Neural progenitor cell (in vitro differentiated cells): ENCODE measurements at regions not wholly inside any gene's neighbourhood (a gene's known extent, or its start where the extent isn't known, plus 50 kb on each side); places are given as distances from the start of the nearest gene placed in this dataset.

Experiments used
- DNase-seq: peaks from one replicate; pipeline ENCODE4 v3.0.0-alpha.2; 2016; ENCODE audit warnings: low spot score
- H2AFZ ChIP-seq: fragments of 200-600 bp; sonication (generic); replicated peaks from 2 replicates; pipeline ENCODE4 v1.6.1; 2016; ENCODE audit warnings: antibody characterized with exemption
- H3F3A ChIP-seq: fragments of 200-600 bp; sonication (generic); 2 replicates; pipeline ENCODE4 v1.6.1; 2016; ENCODE audit warnings: antibody characterized with exemption, low read depth
- H3K27ac ChIP-seq: fragments of 200-600 bp; sonication (generic); 2 replicates; pipeline ENCODE4 v1.5.1; 2016; ENCODE audit warnings: mild to moderate bottlenecking
- H3K27me3 ChIP-seq: fragments of 200-600 bp; sonication (generic); 2 replicates; pipeline ENCODE4 v1.6.1; 2016; ENCODE audit warnings: mild to moderate bottlenecking, moderate library complexity
- H3K36me3 ChIP-seq: fragments of 200-600 bp; sonication (generic); 2 replicates; pipeline ENCODE4 v1.5.1; 2016
- H3K4me1 ChIP-seq: fragments of 200-600 bp; sonication (generic); 2 replicates; pipeline ENCODE4 v1.6.1; 2016; ENCODE audit warnings: mixed run types
- H3K4me2 ChIP-seq: fragments of 200-600 bp; sonication (generic); 2 replicates; pipeline ENCODE4 v1.6.1; 2016
- H3K4me3 ChIP-seq: fragments of 200-600 bp; sonication (generic); 2 replicates; pipeline ENCODE4 v1.5.1; 2016
- H3K79me2 ChIP-seq: fragments of 200-600 bp; sonication (generic); 2 replicates; pipeline ENCODE4 v1.6.1; 2016; ENCODE audit warnings: low read depth
- H3K9ac ChIP-seq: fragments of 200-600 bp; sonication (generic); 2 replicates; pipeline ENCODE4 v1.6.1; 2016
- H3K9me3 ChIP-seq: fragments of 200-600 bp; sonication (generic); 2 replicates; pipeline ENCODE4 v1.5.1; 2016; ENCODE audit warnings: low read depth
- H4K20me1 ChIP-seq: fragments of 200-600 bp; sonication (generic); 2 replicates; pipeline ENCODE4 v1.6.1; 2016; ENCODE audit warnings: low read depth
- H3K27ac Mint-ChIP-seq: 3 replicates; pipeline ENCODE4 v1.8.0; 2021; ENCODE audit warnings: mixed read lengths
- H3K27me3 Mint-ChIP-seq: 2 replicates; pipeline ENCODE4 v1.8.0; 2022; ENCODE audit warnings: low read depth, mild to moderate bottlenecking, inconsistent platforms, moderate library complexity, mixed read lengths; ENCODE audit not compliant: insufficient read depth
- H3K36me3 Mint-ChIP-seq: 3 replicates; pipeline ENCODE4 v1.8.0; 2021; ENCODE audit warnings: mixed read lengths
- H3K4me1 Mint-ChIP-seq: 3 replicates; pipeline ENCODE4 v1.8.0; 2021; ENCODE audit warnings: mixed read lengths
- H3K4me3 Mint-ChIP-seq: 3 replicates; pipeline ENCODE4 v1.8.0; 2021; ENCODE audit warnings: mild to moderate bottlenecking, moderate library complexity, mixed read lengths
- H3K9me3 Mint-ChIP-seq: 3 replicates; pipeline ENCODE4 v1.8.0; 2020; ENCODE audit warnings: mixed read lengths
- EZH2 ChIP-seq: fragments of 200-600 bp; sonication (generic); IDR thresholded peaks from 2 replicates; pipeline ENCODE4 v1.6.1; 2017; ENCODE audit warnings: antibody characterized with exemption, mild to moderate bottlenecking, moderate library complexity
- EZH2phosphoT487 ChIP-seq: fragments of 200-600 bp; sonication (generic); IDR thresholded peaks from 2 replicates; pipeline ENCODE4 v1.6.1; 2017; ENCODE audit warnings: antibody characterized with exemption
- TF ChIP-seq, protein P1 (sequence below): fragments of 200-600 bp; sonication (generic); IDR thresholded peaks from 2 replicates; pipeline ENCODE4 v1.5.1; 2017; ENCODE audit warnings: antibody characterized with exemption, mild to moderate bottlenecking

DNA sequence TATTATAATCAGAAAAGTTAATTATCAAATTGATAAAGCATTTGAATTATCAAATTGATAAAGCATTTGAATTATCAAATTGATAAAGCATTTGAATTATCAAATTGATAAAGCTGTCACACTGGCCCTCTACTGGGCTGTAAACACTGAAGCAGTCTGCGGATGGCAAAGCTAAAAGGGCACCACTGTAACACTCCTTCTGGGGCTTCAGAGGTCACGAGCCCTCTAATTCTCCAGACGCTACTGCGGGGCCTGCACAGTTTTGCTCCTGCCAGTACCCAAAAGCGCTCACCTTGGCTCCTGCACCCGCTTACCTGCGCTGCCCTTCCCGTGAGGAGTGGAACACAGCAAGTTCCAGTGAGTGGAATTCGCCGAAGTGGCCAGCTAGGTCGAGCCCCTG lies 409.0 kb upstream of the KCNMB2 start:
- Mint-ChIP-seq H3K27me3 (no peaks in the 10 kb centered on the region), H3K9me3 (peaks cover 4% of the 10 kb centered on the region), H3K36me3 (no peaks in the 10 kb centered on the region), H3K4me3 (no peak overlapping the region), H3K4me1 (peaks cover 9% of the 10 kb centered on the region), H3K27ac (no peak overlapping the region)
- Histone ChIP-seq H3K27ac (no peak overlapping the region), H3K36me3 (no peaks in the 10 kb centered on the region), H3K4me1 (no peaks in the 10 kb centered on the region), H3K9me3 (no peaks in the 10 kb centered on the region), H3K4me2 (no peak overlapping the region), H3K4me3 (no peak overlapping the region), H2AFZ (peak overlapping the region; percentile 86), H3K27me3 (no peaks in the 10 kb centered on the region), H3K9ac (no peak overlapping the region), H3K79me2 (no peaks in the 10 kb centered on the region), H4K20me1 (no peaks in the 10 kb centered on the region), H3F3A (no peaks in the 10 kb centered on the region)
- peak; percentile 3 for DNase-seq
- TF ChIP-seq EZH2phosphoT487 (no peak), EZH2 (no peak)
- TF ChIP-seq, protein P1, sequence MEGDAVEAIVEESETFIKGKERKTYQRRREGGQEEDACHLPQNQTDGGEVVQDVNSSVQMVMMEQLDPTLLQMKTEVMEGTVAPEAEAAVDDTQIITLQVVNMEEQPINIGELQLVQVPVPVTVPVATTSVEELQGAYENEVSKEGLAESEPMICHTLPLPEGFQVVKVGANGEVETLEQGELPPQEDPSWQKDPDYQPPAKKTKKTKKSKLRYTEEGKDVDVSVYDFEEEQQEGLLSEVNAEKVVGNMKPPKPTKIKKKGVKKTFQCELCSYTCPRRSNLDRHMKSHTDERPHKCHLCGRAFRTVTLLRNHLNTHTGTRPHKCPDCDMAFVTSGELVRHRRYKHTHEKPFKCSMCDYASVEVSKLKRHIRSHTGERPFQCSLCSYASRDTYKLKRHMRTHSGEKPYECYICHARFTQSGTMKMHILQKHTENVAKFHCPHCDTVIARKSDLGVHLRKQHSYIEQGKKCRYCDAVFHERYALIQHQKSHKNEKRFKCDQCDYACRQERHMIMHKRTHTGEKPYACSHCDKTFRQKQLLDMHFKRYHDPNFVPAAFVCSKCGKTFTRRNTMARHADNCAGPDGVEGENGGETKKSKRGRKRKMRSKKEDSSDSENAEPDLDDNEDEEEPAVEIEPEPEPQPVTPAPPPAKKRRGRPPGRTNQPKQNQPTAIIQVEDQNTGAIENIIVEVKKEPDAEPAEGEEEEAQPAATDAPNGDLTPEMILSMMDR: peak; percentile 18

DNA sequence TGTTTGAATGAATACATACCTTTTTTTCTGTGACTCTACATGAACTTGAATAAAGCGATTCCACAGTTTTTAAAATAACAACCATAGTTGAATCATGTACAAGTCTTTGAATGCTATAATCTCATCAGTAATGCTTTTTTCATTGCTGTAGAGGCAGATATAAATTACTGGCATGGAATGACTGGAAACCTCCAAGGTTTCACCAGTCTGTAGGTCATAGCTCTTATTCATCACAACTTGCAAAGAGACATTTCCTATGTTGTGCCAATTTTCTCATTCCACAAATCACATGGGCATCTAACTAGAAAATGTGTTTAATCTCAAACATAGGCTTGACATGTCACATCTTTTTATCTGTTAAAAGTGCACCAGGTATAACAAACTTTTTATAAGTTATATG lies 407.1 kb upstream of the KCNMB2 start:
- Histone ChIP-seq H3K79me2 (no peaks in the 10 kb centered on the region), H3K27me3 (no peaks in the 10 kb centered on the region), H3K4me1 (no peaks in the 10 kb centered on the region), H3K4me2 (no peak overlapping the region), H3K9ac (no peak overlapping the region), H3F3A (no peaks in the 10 kb centered on the region), H3K36me3 (no peaks in the 10 kb centered on the region), H3K9me3 (no peaks in the 10 kb centered on the region), H3K27ac (no peak overlapping the region), H2AFZ (no peak overlapping the region), H4K20me1 (no peaks in the 10 kb centered on the region), H3K4me3 (no peak overlapping the region)
- no peak overlapping the region for H3K4me3 Mint-ChIP-seq
- H3K4me1 Mint-ChIP-seq: no peaks in the 10 kb centered on the region
- no peaks in the 10 kb centered on the region for H3K36me3 Mint-ChIP-seq
- no peaks in the 10 kb centered on the region for H3K27me3 Mint-ChIP-seq
- no peak for DNase-seq
- TF ChIP-seq, protein P1: no peak
- no peak for TF ChIP-seq EZH2
- TF ChIP-seq EZH2phosphoT487: no peak
- no peak overlapping the region for H3K27ac Mint-ChIP-seq
- H3K9me3 Mint-ChIP-seq: peaks cover 4% of the 10 kb centered on the region

DNA sequence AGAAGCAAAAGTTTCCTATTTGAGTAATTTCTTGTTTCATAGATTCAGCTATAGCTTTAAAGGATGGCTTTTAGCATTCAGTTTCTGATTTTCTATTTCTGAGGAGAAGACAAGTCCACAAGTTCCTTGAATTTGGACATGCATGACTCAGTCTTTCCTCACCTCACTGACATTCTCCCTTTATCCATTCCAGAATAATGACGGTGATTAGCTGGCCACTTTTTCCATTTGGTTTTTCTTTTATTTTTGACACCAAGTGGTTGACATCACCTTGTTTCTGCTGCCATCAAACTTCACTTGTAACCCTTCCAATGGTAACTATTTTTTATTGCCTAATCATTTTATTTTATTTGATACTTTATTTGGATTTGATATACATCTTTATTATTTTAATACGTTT lies 404.4 kb upstream of the KCNMB2 start:
- Histone ChIP-seq H3K27me3 (no peaks in the 10 kb centered on the region), H3K36me3 (no peaks in the 10 kb centered on the region), H3K4me3 (no peak overlapping the region), H2AFZ (no peak overlapping the region), H3K79me2 (no peaks in the 10 kb centered on the region), H3F3A (no peaks in the 10 kb centered on the region), H3K9ac (no peak overlapping the region), H3K4me1 (no peaks in the 10 kb centered on the region), H3K9me3 (no peaks in the 10 kb centered on the region), H4K20me1 (no peaks in the 10 kb centered on the region), H3K4me2 (no peak overlapping the region), H3K27ac (no peak overlapping the region)
- no peaks in the 10 kb centered on the region for H3K36me3 Mint-ChIP-seq
- H3K4me3 Mint-ChIP-seq: no peak overlapping the region
- no peak overlapping the region for H3K27ac Mint-ChIP-seq
- DNase-seq: no peak
- TF ChIP-seq EZH2phosphoT487 (no peak), EZH2 (no peak)
- TF ChIP-seq, protein P1: no peak
- no peaks in the 10 kb centered on the region for H3K27me3 Mint-ChIP-seq
- peaks cover 4% of the 10 kb centered on the region for H3K9me3 Mint-ChIP-seq
- H3K4me1 Mint-ChIP-seq: no peaks in the 10 kb centered on the region
